HG03159 (cell line): ENCODE measurements at regions not wholly inside any gene's neighbourhood (a gene's known extent, or its start where the extent isn't known, plus 50 kb on each side); places are given as distances from the start of the nearest gene placed in this dataset.

ENCODE experiments used
- ATAC-seq: cut with Tn5 transposase; IDR thresholded peaks from one replicate; pipeline ENCODE4 v1.9.1; 2021; ENCODE audit warnings: mild to moderate bottlenecking, moderate library complexity; ENCODE audit not compliant: unreplicated experiment

DNA sequence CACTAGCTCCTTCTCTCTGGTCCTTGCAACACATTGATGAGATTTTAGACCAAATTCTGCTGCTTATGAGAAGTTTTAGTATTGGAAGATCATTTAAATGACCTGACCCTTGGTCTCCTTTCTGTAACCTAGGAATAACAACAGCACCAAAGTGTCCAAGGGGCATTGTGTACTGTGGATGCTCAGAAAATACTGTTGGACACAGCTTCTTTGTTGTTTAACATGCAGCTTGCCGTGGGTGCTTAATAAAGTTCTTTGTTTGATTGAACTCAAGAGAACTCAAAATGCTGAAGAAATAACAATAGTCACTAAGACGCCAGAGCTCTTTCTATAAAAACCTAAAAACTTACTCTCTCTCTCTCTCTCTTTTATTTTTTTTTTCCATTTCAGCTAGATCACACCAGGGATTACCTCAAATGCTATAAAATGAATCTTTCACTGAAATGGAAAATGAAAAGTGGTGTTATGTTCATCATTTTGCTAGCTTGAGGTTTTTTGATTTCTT is 548.9 kb upstream of the CDH8 start:
- ATAC-seq, result no peak

DNA sequence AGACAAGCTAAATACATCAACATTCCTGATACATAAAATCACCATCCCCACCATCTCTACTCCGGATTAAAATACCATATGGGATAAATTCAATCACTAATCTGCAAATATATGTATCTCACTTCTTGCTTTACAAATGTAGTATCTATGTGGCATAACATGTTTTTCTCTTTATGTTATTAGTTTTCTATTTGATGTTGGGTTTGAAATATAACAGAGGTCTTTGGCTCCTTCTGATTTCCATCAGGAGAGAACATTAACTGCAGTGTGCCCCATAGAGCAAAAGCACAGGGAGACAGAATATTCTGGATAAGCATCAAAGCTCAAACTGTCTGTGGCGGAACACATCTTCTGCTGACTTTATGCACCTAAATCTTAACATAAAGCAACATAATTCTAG is 547.2 kb upstream of the CDH8 start:
- no peak for ATAC-seq

DNA sequence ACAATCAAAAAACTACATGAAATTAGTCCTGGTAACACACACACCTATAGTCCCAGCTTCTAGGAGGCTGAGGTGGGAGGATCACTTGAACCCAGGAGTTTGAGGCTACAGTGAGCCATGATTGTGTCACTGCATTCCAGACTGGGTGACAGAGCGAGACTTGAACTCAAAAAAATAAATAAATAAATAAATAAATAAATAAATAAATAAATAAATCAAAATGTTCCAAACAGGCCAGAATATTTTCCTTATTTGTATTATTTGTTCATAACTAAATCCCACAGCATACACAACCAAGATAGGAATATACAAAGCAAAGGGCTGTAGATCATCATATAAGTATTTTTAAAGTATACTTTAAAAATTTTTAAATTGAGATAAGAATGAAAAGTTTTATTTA is 537.2 kb upstream of the CDH8 start:
- no peak for ATAC-seq

DNA sequence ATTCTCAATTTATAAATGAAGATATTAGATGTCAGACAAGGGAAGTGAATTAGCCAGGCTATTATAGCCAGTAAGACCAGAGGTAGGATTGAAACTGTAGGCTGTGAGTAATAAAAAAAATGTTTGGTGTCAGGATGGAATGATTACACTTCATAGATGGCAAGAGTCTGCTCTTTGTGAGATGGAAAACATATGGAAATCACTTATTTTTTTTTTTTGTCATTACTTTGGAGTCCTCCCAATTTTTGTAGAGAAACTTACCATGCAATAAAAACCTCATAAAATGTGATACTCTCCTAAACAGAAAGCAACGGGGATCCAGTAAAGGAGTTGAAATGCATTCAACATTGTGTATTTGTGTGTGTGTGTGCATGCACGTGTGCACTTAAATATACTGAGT is 532.7 kb upstream of the CDH8 start:
- ATAC-seq, result no peak

DNA sequence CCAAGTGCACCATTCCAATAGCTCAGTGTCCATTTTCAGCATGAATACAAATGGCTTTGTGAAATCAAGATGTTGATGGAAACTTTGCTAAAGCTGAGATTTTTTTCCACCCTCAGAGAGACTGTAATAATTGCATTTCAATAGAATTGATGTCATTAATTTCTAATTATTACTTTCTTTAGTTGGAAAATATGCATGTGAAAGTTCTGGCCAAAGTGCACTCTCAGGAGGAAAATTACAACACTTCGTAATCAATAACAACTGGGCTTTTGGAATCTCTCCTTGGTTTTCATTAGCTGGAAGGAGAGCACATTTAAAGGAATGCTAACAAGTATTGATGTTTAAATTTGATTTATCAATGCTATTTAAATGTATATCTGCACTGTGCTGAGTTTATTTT is 529.5 kb upstream of the CDH8 start:
- no peak for ATAC-seq

DNA sequence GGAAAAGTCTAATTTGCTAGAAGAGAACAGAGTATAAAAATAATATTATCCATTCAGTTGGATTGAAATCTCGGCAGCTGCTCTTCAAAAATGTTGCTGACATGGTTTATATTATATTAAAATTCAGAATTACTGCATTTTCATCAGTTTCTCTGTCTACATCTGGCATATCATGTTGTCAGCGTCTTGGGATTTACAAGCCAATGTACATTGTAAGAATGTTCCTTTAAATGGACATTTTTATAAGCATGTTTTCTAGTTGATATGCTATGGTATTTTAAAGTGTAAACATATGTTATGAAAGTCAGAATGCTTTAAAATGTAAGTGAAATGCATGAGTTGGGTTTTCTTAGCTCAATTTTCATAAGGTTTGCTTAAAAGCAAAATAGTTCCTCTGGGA is 528.1 kb upstream of the CDH8 start:
- ATAC-seq, result no peak

DNA sequence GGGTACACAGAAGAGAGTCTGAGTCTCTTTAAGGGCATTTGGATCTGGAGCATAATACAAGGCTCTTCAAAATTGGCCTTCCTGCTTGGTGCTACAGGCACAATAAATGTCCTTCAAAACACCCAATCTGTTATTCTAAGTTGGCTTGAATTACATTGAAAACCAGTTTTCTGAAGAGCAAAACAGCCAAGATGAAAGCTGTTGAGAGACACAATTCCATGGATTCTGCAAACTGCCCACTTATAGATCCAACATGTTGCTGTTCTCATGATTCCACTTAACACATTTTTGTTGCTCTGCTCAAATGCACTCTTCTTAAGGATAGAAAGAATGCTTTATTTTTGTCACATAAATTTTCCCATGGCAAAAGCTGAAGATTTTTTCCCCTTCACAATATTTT is 525.9 kb upstream of the CDH8 start:
- no peak for ATAC-seq

DNA sequence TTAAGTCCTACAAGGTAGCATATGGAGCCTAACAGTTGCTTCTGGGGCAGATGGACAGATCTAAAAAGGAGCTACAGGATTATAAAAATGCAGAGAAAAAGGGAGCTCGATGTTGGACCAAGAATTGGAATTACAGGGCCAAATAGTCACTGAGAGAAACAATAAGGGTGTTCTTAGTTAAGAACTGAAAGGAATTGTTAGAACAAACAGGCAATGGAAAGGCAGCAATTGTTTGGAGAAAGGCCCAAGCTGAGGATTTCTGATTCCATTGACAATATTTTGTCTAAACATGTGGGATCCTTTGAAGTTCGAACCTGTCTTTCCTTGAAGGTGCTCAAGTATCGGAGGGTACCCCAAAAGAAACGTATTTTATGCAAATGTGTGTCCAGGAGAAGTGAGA is 513.6 kb upstream of the CDH8 start:
- ATAC-seq, result no peak

DNA sequence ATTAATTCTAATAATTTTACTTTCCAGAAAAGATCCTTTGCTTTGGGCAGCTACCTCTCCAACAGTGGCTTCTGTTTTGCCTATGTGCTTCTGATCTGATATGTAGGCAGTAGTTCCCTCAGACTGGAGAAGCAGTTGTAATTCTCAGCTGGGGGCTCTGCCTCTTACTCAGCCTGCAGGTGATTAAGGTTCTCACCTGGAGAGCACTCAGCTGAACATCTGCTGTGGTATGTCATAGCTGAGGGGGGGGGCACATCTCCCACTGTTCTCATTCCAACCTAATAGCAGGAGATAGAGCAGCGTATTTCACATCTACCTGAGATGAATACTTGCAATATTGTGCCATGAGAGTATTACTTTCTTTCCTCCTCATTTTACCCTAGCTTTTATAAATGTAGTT is 511.9 kb upstream of the CDH8 start:
- no peak for ATAC-seq

DNA sequence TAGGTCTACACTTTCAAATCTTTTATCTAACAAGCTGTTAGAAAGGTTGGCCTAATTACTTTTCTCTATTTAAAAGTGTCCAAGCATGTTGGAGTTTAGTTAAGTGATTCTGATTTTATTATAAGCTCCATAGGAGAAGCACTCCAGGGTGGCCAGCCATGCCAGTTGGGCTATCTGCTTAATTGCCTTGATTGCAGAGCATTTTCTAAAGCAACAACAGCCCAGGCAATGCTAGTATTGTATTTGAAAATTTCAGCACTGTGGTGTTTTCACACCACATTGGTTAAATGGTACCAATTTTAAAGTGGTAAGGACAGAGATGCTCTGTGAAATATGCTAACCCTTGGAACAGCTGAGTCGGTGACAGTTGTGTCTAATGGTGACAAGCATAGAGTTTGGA is 510.5 kb upstream of the CDH8 start:
- no peak for ATAC-seq

DNA sequence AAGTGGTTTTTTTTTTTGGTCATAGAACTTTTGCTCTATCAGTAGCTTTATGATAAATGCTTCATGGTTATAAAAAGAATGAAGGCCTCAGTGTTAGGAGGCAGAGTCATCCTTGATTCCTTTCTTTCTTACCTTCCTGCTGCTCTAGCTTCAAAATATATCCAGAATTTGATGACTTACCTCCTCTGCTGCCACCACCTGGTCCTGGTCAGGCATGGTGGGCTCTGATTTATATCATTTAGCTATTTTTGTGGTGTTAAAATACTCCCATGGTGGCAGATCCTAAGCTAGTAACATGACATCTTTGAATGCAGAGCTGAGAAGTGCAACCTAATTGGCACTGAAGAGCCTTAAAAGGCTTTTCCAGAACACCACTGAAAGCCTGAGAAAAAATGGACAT is 508.8 kb upstream of the CDH8 start:
- ATAC-seq, result no peak

DNA sequence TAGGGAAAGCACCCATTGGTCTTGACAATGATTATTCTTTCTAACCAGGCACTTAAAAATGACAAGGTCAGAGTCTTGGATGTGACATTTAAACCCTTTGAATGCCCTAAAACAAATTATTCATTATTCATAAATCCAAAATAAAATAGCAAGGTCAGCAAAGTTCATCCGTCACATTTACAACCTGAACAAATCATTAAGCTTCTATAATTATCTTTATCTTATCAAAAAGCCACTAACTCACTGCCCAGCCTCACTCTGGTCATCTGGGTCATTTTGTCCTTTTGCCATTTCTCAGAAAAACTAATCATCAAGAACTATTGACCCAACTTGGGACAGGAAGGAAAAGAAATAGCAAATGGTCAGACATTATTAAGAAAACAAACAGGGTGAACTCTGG is 507.3 kb upstream of the CDH8 start:
- no peak for ATAC-seq

DNA sequence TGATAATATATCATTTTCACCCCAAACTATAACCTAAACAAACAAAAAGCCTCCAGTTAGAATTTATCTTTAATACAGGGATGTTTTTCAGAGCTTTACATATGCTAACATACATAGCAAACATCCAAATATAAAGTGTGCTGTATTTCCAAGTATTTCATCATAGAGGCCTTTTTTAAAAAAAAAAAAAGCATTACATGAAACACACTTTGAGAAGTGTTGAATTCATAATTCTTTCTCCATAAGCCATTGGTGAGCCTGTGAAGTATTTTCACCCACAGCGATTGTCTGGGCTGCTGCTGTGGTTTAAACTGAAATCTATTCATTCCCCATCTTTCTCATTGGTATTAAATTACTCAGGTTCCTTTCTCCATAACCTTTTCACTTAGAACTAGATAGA is 503.4 kb upstream of the CDH8 start:
- no peak for ATAC-seq

DNA sequence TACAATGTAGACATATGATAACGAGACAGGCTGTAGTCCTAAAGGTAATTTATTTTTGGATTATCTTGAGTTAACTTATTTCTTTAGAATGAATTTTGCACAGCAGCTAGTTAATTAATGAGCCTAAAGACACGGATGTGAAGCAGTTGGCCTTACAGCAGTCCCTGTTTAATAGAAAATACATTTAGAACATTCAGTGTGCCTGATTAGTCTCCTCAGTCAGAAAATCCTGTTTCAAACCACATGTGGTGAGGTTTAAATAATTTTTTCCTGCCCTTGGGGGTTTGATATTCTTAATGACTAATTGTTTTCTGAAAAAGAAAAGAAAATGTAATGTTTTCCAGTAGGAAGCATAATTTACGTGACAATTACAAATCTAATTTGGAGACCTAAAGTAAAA is 494.2 kb upstream of the CDH8 start:
- no peak for ATAC-seq

DNA sequence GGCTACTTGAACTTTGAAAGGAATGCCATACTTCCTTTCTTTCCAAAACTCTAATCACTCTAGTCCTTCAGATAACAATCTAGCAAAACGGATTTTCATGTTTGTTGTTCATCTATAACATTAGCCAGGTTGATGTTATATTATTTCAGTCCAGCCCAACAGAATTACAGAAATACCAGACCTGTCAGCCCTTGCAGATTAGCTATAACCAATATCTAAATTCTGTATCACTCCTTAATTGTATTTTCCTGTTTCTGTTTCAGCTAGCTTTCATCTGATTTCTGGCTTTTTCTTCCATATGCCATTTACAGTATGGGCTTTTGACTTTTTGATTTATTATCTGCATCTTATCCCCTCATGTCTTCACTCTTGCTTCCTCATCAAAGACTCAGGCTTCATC is 479.8 kb upstream of the CDH8 start:
- no peak for ATAC-seq

DNA sequence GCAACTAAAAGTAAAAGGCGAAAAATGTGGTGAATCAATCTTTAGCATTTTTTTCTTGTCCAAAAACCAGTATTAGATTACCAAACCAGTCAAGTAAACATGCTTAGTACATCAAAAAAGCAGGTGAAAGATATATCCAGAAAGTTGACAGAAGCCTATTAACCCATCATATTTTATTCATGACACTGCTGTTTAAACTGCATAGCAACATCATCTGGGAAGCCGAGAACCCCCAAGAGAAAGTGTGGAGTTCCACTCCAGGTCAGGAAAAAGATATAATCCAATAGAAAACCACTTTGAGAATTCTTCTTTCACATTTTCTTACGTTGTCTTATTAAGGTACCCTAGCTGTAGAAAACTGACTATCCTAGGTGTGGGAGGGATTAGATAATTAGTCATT is 466.8 kb upstream of the CDH8 start:
- no peak for ATAC-seq

DNA sequence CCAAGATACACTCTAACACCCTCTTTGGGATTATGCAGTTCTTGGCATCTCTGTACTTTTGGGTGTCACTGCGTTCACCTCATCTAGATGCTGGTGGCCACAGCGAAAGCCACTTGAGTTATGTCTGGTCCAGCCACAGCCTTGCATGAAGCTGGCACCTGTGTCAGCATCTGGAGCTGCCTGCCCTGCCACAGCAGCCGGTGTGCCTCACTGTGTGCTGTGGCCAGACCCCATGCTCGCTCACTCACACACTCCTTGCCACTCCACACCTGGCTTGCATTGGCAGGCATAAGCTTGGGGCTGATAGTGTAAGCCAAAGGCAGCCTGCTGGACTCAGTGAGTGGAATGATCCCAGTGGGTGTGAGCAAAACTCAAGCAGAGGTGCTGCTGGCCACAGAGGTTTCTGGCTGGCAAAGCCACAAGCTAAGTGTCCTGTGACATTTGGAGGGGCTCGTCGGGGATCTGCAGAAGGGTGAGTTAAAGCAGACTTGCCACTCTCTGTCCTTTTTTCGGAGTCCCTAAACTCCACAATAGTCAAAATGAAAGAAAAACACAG is 442.7 kb upstream of the CDH8 start:
- ATAC-seq, result no peak

DNA sequence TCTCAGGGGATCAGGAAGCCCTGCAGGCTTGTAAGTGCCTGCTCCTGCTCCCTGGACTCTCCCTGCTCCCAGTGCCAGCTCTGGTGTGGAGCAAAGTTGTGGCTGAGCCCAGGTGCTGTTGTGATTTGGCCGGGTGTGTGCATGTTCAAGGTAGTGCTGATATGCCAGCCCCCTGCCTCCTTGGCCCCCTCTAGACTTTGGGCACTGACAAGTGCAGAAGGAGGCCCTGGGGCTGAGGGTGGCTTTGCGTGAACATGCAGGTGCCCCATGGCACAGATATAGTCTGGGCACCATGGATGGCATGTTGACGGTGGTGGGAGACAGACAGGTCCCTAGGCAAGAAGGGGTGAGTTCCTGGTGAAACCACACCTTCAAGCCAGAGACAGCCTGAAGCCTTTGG is 441.6 kb upstream of the CDH8 start:
- ATAC-seq, result no peak

DNA sequence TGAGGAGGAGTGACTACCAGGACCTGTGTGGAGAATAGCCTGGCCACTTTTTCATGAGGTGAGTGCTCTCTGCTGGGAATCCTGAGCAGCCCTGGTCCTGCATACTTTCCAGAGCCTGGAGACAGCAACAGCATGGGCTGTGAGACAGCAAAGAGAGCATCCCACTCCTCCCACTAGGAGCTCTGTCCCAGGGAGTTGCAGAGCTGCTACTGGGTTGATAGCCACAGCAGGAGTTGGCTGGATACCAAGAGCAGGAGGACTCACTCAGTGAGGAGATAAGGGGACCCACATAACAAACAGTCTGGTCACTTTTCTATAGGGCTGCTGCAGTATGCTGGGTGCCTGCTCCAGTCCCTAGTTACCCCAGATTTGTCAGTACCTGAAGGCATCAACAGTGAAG is 439.3 kb upstream of the CDH8 start:
- no peak for ATAC-seq

DNA sequence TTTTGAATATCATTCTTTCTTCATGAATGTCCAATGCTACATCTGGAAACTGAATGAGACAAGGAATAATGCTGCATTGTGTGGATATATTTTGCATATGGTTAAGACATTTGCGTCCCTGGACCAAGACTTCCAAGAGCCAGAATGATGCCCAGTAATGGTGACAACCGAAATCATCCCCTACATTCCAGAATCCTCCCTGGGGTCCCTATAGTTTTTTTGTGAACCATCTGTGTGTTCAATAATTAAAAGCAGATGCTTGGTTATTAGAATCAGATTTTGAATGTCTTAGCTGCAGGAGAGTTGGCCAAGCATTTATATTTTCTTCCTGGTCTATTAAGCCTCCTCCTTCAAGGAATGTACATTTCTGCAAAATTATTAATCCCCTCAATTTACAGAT is 426.7 kb upstream of the CDH8 start:
- no peak for ATAC-seq

DNA sequence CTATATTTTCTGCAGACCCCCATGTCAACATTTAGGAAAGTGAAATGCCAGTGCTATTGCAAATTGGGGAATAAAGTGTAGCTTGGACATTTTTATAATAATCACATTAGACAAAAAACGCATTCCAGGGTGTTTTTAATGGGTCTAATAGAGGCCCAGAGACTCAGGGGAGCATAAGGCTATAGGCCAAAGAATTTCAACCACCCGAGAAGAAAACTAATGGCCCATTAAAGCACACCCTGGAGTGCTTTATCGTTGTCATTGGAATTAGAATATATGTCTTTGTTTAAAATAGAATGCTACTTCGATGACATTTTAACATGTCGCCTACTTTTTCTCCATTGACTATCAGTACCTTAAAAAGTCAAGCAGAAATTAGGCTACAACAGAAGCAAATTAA is 414.1 kb upstream of the CDH8 start:
- ATAC-seq, result no peak

DNA sequence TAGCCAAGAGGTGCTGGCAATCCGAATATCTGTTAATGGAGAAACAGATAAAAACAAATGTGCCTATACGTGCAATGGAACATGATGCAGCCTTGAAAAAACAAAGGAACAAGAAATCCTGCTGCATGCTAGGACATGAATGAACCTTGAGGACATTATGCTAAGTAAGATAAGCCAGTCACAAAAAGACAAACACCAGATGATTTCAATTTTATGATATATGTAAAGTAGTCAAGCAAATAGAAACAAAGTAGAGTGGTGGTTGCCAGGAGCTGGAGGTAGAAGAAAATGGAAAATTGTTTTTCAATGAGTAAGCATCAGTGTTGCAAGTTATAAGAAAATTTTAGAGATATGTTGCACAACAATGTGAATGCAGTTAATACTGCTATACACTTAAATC is 409.7 kb upstream of the CDH8 start:
- ATAC-seq, result no peak

DNA sequence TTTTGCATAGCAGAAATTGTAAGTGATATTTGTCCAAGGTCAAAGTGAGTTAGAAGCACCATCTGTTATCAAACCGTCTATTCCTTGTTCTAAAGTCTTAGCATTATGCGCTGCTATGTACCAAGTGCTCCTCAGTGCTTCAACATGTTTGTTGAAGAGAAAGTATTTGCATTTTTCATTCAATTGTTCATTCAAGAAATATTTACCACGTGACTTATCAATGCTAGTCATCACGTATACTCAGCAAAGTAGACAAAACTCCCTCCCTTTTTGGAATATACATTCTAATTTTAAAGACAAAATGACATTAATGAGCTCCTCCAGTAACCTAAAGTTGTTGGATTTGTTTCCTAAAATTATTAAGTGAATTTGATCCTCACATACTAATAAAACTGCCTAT is 388.0 kb upstream of the CDH8 start:
- no peak for ATAC-seq

DNA sequence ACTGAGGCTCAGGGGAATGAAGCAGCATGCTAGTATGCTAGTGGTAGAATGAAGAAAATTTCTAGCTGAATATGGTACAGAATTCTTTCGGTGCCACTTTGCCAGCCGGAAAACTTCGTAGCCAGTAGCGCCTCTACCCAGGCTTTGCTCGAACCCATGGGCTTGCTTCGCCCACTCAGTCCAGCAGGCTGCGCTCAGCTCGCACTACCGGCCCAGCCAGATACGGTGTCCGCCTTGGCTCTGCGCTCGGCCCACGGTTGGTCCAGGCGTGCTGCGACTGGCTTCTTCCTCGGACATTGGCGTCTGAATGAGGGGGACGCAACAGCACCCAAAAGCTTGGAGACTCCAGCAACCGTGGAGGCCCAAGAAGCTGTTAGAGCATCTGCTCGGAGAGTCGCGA is 372.5 kb upstream of the CDH8 start:
- no peak for ATAC-seq
